Natural killer cell (primary cell): ENCODE measurements at regions not wholly inside any gene's neighbourhood (a gene's known extent, or its start where the extent isn't known, plus 50 kb on each side); places are given as distances from the start of the nearest gene placed in this dataset.

ENCODE experiments used
- ATAC-seq, 3 donors: fragments of 150-1000 bp in 2 of 3; fragments of 200-7000 bp in 1 of 3; cut with Tn5 transposase; 1 replicate in 1 of 3; 2 replicates in 2 of 3; pipeline ENCODE4 v1.10.0; 2021; ENCODE audit warnings: mild to moderate bottlenecking in 2 of 3, moderate library complexity in 2 of 3
- DNase-seq, 2 donors: peaks; one replicate each; pipeline versions ENCODE4 v3.0.0 to v3.0.0-alpha.2; 2013 to 2021; ENCODE audit warnings: mixed read lengths in 1 of 2
- H3K27ac ChIP-seq: one replicate; pipeline ENCODE4 v1.5.1; 2013; ENCODE audit warnings: mild to moderate bottlenecking, low read length
- H3K27me3 ChIP-seq: one replicate; pipeline ENCODE4 v1.6.1; 2013; ENCODE audit warnings: low read length; ENCODE audit not compliant: control insufficient read depth, insufficient read depth
- H3K36me3 ChIP-seq: one replicate; pipeline ENCODE4 v1.6.1; 2013; ENCODE audit warnings: low read length; ENCODE audit not compliant: control insufficient read depth, insufficient read depth
- H3K4me1 ChIP-seq: one replicate; pipeline ENCODE4 v1.6.1; 2013; ENCODE audit warnings: low read length; ENCODE audit not compliant: control insufficient read depth, insufficient read depth
- H3K4me3 ChIP-seq: one replicate; pipeline ENCODE4 v1.5.1; 2013; ENCODE audit warnings: low read length
- H3K9me3 ChIP-seq: one replicate; pipeline ENCODE4 v1.6.1; 2013; ENCODE audit warnings: low read length; ENCODE audit not compliant: control insufficient read depth, insufficient read depth
- H3K27ac Mint-ChIP-seq, 2 donors: one replicate each; pipeline ENCODE4 v1.8.0; 2022; ENCODE audit warnings: mild to moderate bottlenecking in 2 of 2, mixed read lengths in 2 of 2, moderate library complexity in 1 of 2
- H3K27me3 Mint-ChIP-seq, 2 donors: one replicate each; pipeline ENCODE4 v1.8.0; 2022; ENCODE audit warnings: low read depth in 2 of 2, mixed read lengths in 2 of 2
- H3K36me3 Mint-ChIP-seq: one replicate; pipeline ENCODE4 v1.8.0; 2022; ENCODE audit warnings: mixed read lengths
- H3K4me1 Mint-ChIP-seq, 2 donors: one replicate each; pipeline ENCODE4 v1.8.0; 2022; ENCODE audit warnings: mixed read lengths in 2 of 2
- H3K4me3 Mint-ChIP-seq: one replicate; pipeline ENCODE4 v1.8.0; 2022; ENCODE audit warnings: mild to moderate bottlenecking, moderate library complexity, mixed read lengths
- H3K9me3 Mint-ChIP-seq, 2 donors: one replicate each; pipeline ENCODE4 v1.8.0; 2022; ENCODE audit warnings: mixed read lengths in 2 of 2
- CTCF ChIP-seq: fragments of 200-600 bp; IDR thresholded peaks from one replicate; pipeline ENCODE4 v1.8.0; 2022; ENCODE audit warnings: antibody characterized with exemption
- WGBS: methylation state at CpG from one replicate; pipeline ENCODE4 v1.1.7; 2013; ENCODE audit warnings: missing lambda C conversion rate; ENCODE audit not compliant: insufficient coverage; 5-methylcytosine and 5-hydroxymethylcytosine counted together
- intact Hi-C: fragments of 100-400 bp; cut with micrococcal nuclease; formaldehyde crosslinking; loops from one replicate; pipeline ENCODE4 v1.14.2; 2022

GRCh38 chr14:53780051-53780555 lies 176.5 kb downstream of the BMP4 start:
- 84% methylated on average over 6 of the region's 7 CpGs for WGBS
- H3K36me3 Mint-ChIP-seq = no peaks in the 10 kb centered on the region
- intact Hi-C loops = no loop called here
- Histone ChIP-seq H3K9me3 (no peaks in the 10 kb centered on the region), H3K27me3 (no peaks in the 10 kb centered on the region), H3K27ac (no peak overlapping the region), H3K4me3 (no peak overlapping the region), H3K36me3 (no peaks in the 10 kb centered on the region), H3K4me1 (no peaks in the 10 kb centered on the region)
- no peak for TF ChIP-seq CTCF
- peaks cover 13 to 19% of the 10 kb centered on the region in 2 donors for H3K9me3 Mint-ChIP-seq
- H3K27ac Mint-ChIP-seq = no peak overlapping the region
- ATAC-seq (no peak), DNase-seq (no peak)
- H3K4me1 Mint-ChIP-seq = no peaks in the 10 kb centered on the region
- H3K27me3 Mint-ChIP-seq = no peaks in the 10 kb centered on the region
- no peak overlapping the region for H3K4me3 Mint-ChIP-seq

GRCh38 chr14:53779301-53779700 lies 177.3 kb downstream of the BMP4 start:
- TF ChIP-seq CTCF = no peak
- no peaks in the 10 kb centered on the region for H3K27me3 Mint-ChIP-seq
- peaks cover 10 to 14% of the 10 kb centered on the region in 2 donors for H3K9me3 Mint-ChIP-seq
- DNase-seq (no peak), ATAC-seq (no peak)
- no peak overlapping the region for H3K27ac Mint-ChIP-seq
- intact Hi-C loops = no loop called here
- H3K4me3 Mint-ChIP-seq = no peak overlapping the region
- H3K36me3 Mint-ChIP-seq = no peaks in the 10 kb centered on the region
- no peaks in the 10 kb centered on the region for H3K4me1 Mint-ChIP-seq
- H3K27me3 ChIP-seq = no peaks in the 10 kb centered on the region
- no peaks in the 10 kb centered on the region for H3K4me1 ChIP-seq
- no peak overlapping the region for H3K4me3 ChIP-seq
- no peak overlapping the region for H3K27ac ChIP-seq
- no peaks in the 10 kb centered on the region for H3K36me3 ChIP-seq
- 80% methylated on average over 1 of the region's 2 CpGs for WGBS
- no peaks in the 10 kb centered on the region for H3K9me3 ChIP-seq

GRCh38 chr14:53778263-53778662 lies 178.4 kb downstream of the BMP4 start:
- H3K27me3 ChIP-seq = no peaks in the 10 kb centered on the region
- Mint-ChIP-seq H3K9me3 (peaks cover 8% of the 10 kb centered on the region in 2 donors), H3K4me3 (no peak overlapping the region), H3K4me1 (no peaks in the 10 kb centered on the region), H3K27me3 (no peaks in the 10 kb centered on the region), H3K27ac (no peak overlapping the region), H3K36me3 (no peaks in the 10 kb centered on the region)
- intact Hi-C loops = no loop called here
- no peak overlapping the region for H3K27ac ChIP-seq
- no peaks in the 10 kb centered on the region for H3K36me3 ChIP-seq
- H3K4me3 ChIP-seq = no peak overlapping the region
- no peak for ATAC-seq
- no peak for TF ChIP-seq CTCF
- H3K4me1 ChIP-seq = no peaks in the 10 kb centered on the region
- no peak for DNase-seq
- no peaks in the 10 kb centered on the region for H3K9me3 ChIP-seq

- Mint-ChIP-seq H3K27me3 (no peaks in the 10 kb centered on the region), H3K4me3 (no peak overlapping the region), H3K4me1 (no peaks in the 10 kb centered on the region), H3K27ac (no peak overlapping the region), H3K36me3 (no peaks in the 10 kb centered on the region), H3K9me3 (peaks cover 8 to 11% of the 10 kb centered on the region in 2 donors)
- H3K9me3 ChIP-seq = no peaks in the 10 kb centered on the region
- no peak for DNase-seq
- H3K36me3 ChIP-seq = no peaks in the 10 kb centered on the region
- WGBS = 96% methylated on average over 4 of the region's 5 CpGs
- H3K4me1 ChIP-seq = no peaks in the 10 kb centered on the region
- no peak overlapping the region for H3K27ac ChIP-seq
- no peaks in the 10 kb centered on the region for H3K27me3 ChIP-seq
- ATAC-seq = no peak
- no peak overlapping the region for H3K4me3 ChIP-seq
- intact Hi-C loops = no loop called here
- TF ChIP-seq CTCF = no peak
Measured at GRCh38 chr14:53772936-53773335, 183.7 kb downstream of the BMP4 start.
